ENCODE measurements at regions not wholly inside any gene's neighbourhood (a gene's known extent, or its start where the extent isn't known, plus 50 kb on each side); places are given as distances from the start of the nearest gene placed in this dataset.

DNA sequence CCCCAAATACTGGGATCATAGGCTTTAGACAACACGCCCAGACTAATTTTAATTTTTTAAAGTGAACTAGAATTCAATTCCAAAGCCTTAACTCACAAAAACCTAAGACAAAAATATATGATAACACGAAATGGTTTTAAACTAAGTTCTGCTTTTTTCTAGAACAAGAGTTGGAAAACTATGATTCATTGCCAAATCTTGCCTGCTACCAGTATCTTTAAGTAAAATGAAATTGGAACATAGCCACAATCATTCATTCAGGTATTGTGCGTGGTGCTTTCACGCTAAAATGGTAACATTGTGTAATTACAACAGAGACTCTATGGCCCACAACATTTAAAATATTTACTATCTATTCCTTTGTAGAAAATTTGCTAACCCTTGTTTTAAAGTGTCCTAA, 488.0 kb upstream of the ZNF385D start:
- TF ChIP-seq, protein P1, sequence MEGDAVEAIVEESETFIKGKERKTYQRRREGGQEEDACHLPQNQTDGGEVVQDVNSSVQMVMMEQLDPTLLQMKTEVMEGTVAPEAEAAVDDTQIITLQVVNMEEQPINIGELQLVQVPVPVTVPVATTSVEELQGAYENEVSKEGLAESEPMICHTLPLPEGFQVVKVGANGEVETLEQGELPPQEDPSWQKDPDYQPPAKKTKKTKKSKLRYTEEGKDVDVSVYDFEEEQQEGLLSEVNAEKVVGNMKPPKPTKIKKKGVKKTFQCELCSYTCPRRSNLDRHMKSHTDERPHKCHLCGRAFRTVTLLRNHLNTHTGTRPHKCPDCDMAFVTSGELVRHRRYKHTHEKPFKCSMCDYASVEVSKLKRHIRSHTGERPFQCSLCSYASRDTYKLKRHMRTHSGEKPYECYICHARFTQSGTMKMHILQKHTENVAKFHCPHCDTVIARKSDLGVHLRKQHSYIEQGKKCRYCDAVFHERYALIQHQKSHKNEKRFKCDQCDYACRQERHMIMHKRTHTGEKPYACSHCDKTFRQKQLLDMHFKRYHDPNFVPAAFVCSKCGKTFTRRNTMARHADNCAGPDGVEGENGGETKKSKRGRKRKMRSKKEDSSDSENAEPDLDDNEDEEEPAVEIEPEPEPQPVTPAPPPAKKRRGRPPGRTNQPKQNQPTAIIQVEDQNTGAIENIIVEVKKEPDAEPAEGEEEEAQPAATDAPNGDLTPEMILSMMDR (IDR thresholded peaks at IDR 0.05), result no peak
- TF ChIP-seq POLR2AphosphoS5 (IDR thresholded peaks at IDR 0.05) (no peak), POLR2A (IDR thresholded peaks at IDR 0.05) (no peak)
